Stimulated activated CD8-positive, alpha-beta memory T cell treated with anti-CD3 and anti-CD28 coated beads, Interleukin-4, amount 100 ng/mL, for 4 hours (primary cell): ENCODE measurements at regions not wholly inside any gene's neighbourhood (a gene's known extent, or its start where the extent isn't known, plus 50 kb on each side); places are given as distances from the start of the nearest gene placed in this dataset.
"Not testable (repeated sequence)": the region's sequence is repeated elsewhere in the genome, so short reads cannot be mapped to it uniquely, and the experiment has no call there.

Experiments
- DNase-seq, 2 donors: peaks; one replicate each; pipeline ENCODE4 v3.0.0-alpha.2; 2020; ENCODE audit warnings: low read depth in 2 of 2, low spot score in 1 of 2

GRCh38 chr18:47415881-47416280 is 164.4 kb upstream of the SKOR2 start:
- no peak for DNase-seq

GRCh38 chr18:47413327-47413726 is 161.9 kb upstream of the SKOR2 start:
- DNase-seq, result no peak

GRCh38 chr18:47412924-47413323 is 161.5 kb upstream of the SKOR2 start:
- DNase-seq, result no peak

- DNase-seq, result no peak
Measured at GRCh38 chr18:47411159-47411558, 159.7 kb upstream of the SKOR2 start.

- no peak for DNase-seq
Measured at GRCh38 chr18:47410139-47410538, 158.7 kb upstream of the SKOR2 start.

GRCh38 chr18:47409519-47409918 is 158.1 kb upstream of the SKOR2 start:
- no peak for DNase-seq

- no peak for DNase-seq
Measured at GRCh38 chr18:47407736-47408135, 156.3 kb upstream of the SKOR2 start.

- no peak for DNase-seq
Measured at GRCh38 chr18:47404845-47405244, 153.4 kb upstream of the SKOR2 start.

GRCh38 chr18:47403949-47404348 is 152.5 kb upstream of the SKOR2 start:
- DNase-seq, result no peak

GRCh38 chr18:47403317-47403716 is 151.9 kb upstream of the SKOR2 start:
- no peak for DNase-seq

- no peak for DNase-seq
Measured at GRCh38 chr18:47399475-47399874, 148.0 kb upstream of the SKOR2 start.

GRCh38 chr18:47397671-47398319 is 146.3 kb upstream of the SKOR2 start:
- DNase-seq, result no peak

GRCh38 chr18:47391665-47392064 is 140.2 kb upstream of the SKOR2 start:
- DNase-seq, result no peak

- DNase-seq, result no peak
Measured at GRCh38 chr18:47390410-47391024, 139.1 kb upstream of the SKOR2 start.

GRCh38 chr18:47389210-47389609 is 137.8 kb upstream of the SKOR2 start:
- no peak for DNase-seq

- DNase-seq, result no peak
Measured at GRCh38 chr18:47387864-47388263, 136.4 kb upstream of the SKOR2 start.

- no peak for DNase-seq
Measured at GRCh38 chr18:47383729-47384128, 132.3 kb upstream of the SKOR2 start.

GRCh38 chr18:47381975-47382570 is 130.6 kb upstream of the SKOR2 start:
- DNase-seq, result no peak

GRCh38 chr18:47380153-47380552 is 128.7 kb upstream of the SKOR2 start:
- DNase-seq, result no peak

GRCh38 chr18:47373465-47373864 is 122.0 kb upstream of the SKOR2 start:
- no peak for DNase-seq

- no peak for DNase-seq
Measured at GRCh38 chr18:47370052-47370451, 118.6 kb upstream of the SKOR2 start.

GRCh38 chr18:47354061-47354460 is 102.6 kb upstream of the SKOR2 start:
- DNase-seq, result not testable (repeated sequence)

GRCh38 chr18:47346016-47346415 is 94.6 kb upstream of the SKOR2 start:
- no peak for DNase-seq
